ENCODE measurements at regions not wholly inside any gene's neighbourhood (a gene's known extent, or its start where the extent isn't known, plus 50 kb on each side); places are given as distances from the start of the nearest gene placed in this dataset.
"Not testable (repeated sequence)": the region's sequence is repeated elsewhere in the genome, so short reads cannot be mapped to it uniquely, and the experiment has no call there.

GRCh38 chr11:87455180-87455579, 417.4 kb downstream of the TMEM135 start:
- no peak for DNase-seq

GRCh38 chr11:87454241-87454640, 416.5 kb downstream of the TMEM135 start:
- DNase-seq, result no peak

GRCh38 chr11:87453531-87454089, 415.9 kb downstream of the TMEM135 start:
- DNase-seq, result no peak

- DNase-seq, result not testable (repeated sequence)
These were observed 414.3 kb downstream of the TMEM135 start for GRCh38 chr11:87452025-87452424.

GRCh38 chr11:87451395-87451794, 413.7 kb downstream of the TMEM135 start:
- DNase-seq, result no peak

GRCh38 chr11:87447606-87448005, 409.9 kb downstream of the TMEM135 start:
- no peak for DNase-seq

- no peak for DNase-seq
These were observed 407.3 kb downstream of the TMEM135 start for GRCh38 chr11:87444993-87445392.

- no peak for DNase-seq
These were observed 406.0 kb downstream of the TMEM135 start for GRCh38 chr11:87443707-87444106.

- DNase-seq, result no peak
These were observed 402.5 kb downstream of the TMEM135 start for GRCh38 chr11:87440076-87440770.

- no peak for DNase-seq
These were observed 400.7 kb downstream of the TMEM135 start for GRCh38 chr11:87438416-87438815.

GRCh38 chr11:87437844-87438223, 400.1 kb downstream of the TMEM135 start:
- no peak for DNase-seq

- DNase-seq, result no peak
These were observed 399.6 kb downstream of the TMEM135 start for GRCh38 chr11:87437133-87437843.

- DNase-seq, result no peak
These were observed 394.3 kb downstream of the TMEM135 start for GRCh38 chr11:87432022-87432421.

- DNase-seq, result no peak
These were observed 393.7 kb downstream of the TMEM135 start for GRCh38 chr11:87431392-87431791.

- DNase-seq, result no peak
These were observed 393.1 kb downstream of the TMEM135 start for GRCh38 chr11:87430821-87431220.

- no peak for DNase-seq
These were observed 392.3 kb downstream of the TMEM135 start for GRCh38 chr11:87429996-87430395.

GRCh38 chr11:87428266-87428665, 390.5 kb downstream of the TMEM135 start:
- DNase-seq, result no peak

GRCh38 chr11:87425943-87426342, 388.2 kb downstream of the TMEM135 start:
- no peak for DNase-seq

- no peak for DNase-seq
These were observed 387.7 kb downstream of the TMEM135 start for GRCh38 chr11:87425391-87425790.

GRCh38 chr11:87423161-87423560, 385.4 kb downstream of the TMEM135 start:
- no peak for DNase-seq

- DNase-seq, result no peak
These were observed 384.8 kb downstream of the TMEM135 start for GRCh38 chr11:87422566-87422965.

- DNase-seq, result peak; percentile 51
These were observed 383.7 kb downstream of the TMEM135 start for GRCh38 chr11:87421422-87421821.

GRCh38 chr11:87417951-87418350, 380.2 kb downstream of the TMEM135 start:
- DNase-seq, result no peak

GRCh38 chr11:87405843-87406242, 368.1 kb downstream of the TMEM135 start:
- no peak for DNase-seq

All from MV-4-11 (cell line).